Mesenchymal stem cell (in vitro differentiated cells and primary cell): ENCODE measurements at regions not wholly inside any gene's neighbourhood (a gene's known extent, or its start where the extent isn't known, plus 50 kb on each side); places are given as distances from the start of the nearest gene placed in this dataset.

ENCODE experiments used
- DNase-seq: peaks from one replicate; pipeline ENCODE4 v3.0.0-alpha.2; 2013
- H2AFZ ChIP-seq: one replicate; pipeline ENCODE4 v1.6.1; 2013; ENCODE audit warnings: low read depth, mild to moderate bottlenecking, control low read depth, inconsistent platforms, low read length, moderate library complexity
- H2AK5ac ChIP-seq: 2 replicates; pipeline ENCODE4 v1.6.1; 2013; ENCODE audit warnings: low read length, moderate library complexity, mild to moderate bottlenecking, inconsistent platforms; ENCODE audit not compliant: severe bottlenecking
- H2BK120ac ChIP-seq: one replicate; pipeline ENCODE4 v1.6.1; 2013; ENCODE audit warnings: low read depth, mild to moderate bottlenecking, inconsistent platforms, low read length, moderate library complexity
- H2BK12ac ChIP-seq, 2 experiments: one replicate each; pipeline ENCODE4 v1.6.1; 2013; ENCODE audit warnings: inconsistent platforms in 2 of 2, low read length in 2 of 2, mild to moderate bottlenecking in 2 of 2, moderate library complexity in 2 of 2, control low read depth in 1 of 2
- H2BK15ac ChIP-seq: one replicate; pipeline ENCODE4 v1.6.1; 2013; ENCODE audit warnings: mild to moderate bottlenecking, low read depth, inconsistent platforms; ENCODE audit not compliant: poor library complexity, severe bottlenecking
- H2BK5ac ChIP-seq: 2 replicates; pipeline ENCODE4 v1.6.1; 2013; ENCODE audit warnings: low read depth, mild to moderate bottlenecking, low read length, control low read depth, inconsistent platforms; ENCODE audit not compliant: poor library complexity, severe bottlenecking
- H3K14ac ChIP-seq, 2 experiments: one replicate each; pipeline ENCODE4 v1.6.1; 2013; ENCODE audit warnings: inconsistent platforms in 2 of 2, low read length in 2 of 2, control low read depth in 1 of 2, mild to moderate bottlenecking in 1 of 2, moderate library complexity in 1 of 2
- H3K18ac ChIP-seq, 2 experiments: one replicate each; pipeline ENCODE4 v1.6.1; 2013; ENCODE audit warnings: inconsistent platforms in 2 of 2, low read length in 2 of 2, control low read depth in 1 of 2, low read depth in 1 of 2, mild to moderate bottlenecking in 1 of 2
- H3K23ac ChIP-seq, 2 experiments: one replicate each; pipeline ENCODE4 v1.6.1; 2013; ENCODE audit warnings: inconsistent platforms in 2 of 2, low read length in 2 of 2, mild to moderate bottlenecking in 2 of 2, moderate library complexity in 2 of 2, control low read depth in 1 of 2
- H3K27ac ChIP-seq: 2 replicates; pipeline ENCODE4 v1.5.1; 2013; ENCODE audit warnings: mild to moderate bottlenecking, moderate library complexity, low read length, control low read depth, inconsistent platforms; ENCODE audit not compliant: poor library complexity, severe bottlenecking
- H3K27me3 ChIP-seq, 2 experiments: 2 replicates each; pipeline versions ENCODE4 v1.6.1 to v1.7.0; 2013; ENCODE audit warnings: low read length in 2 of 2, mild to moderate bottlenecking in 2 of 2, moderate library complexity in 2 of 2, control low read depth in 1 of 2, inconsistent platforms in 1 of 2; ENCODE audit not compliant: control insufficient read depth in 1 of 2, insufficient read depth in 1 of 2
- H3K36me3 ChIP-seq, 2 experiments: 2 replicates each; pipeline versions ENCODE4 v1.6.1 to v1.7.0; 2013; ENCODE audit warnings: low read length in 2 of 2, control low read depth in 1 of 2, inconsistent platforms in 1 of 2, low read depth in 1 of 2, mild to moderate bottlenecking in 1 of 2; ENCODE audit not compliant: insufficient read depth in 2 of 2, control insufficient read depth in 1 of 2
- H3K4ac ChIP-seq, 2 experiments: one replicate each; pipeline ENCODE4 v1.6.1; 2013; ENCODE audit warnings: inconsistent platforms in 2 of 2, low read length in 2 of 2, mild to moderate bottlenecking in 2 of 2, moderate library complexity in 2 of 2, control low read depth in 1 of 2, low read depth in 1 of 2
- H3K4me1 ChIP-seq: 2 replicates; pipeline ENCODE4 v1.6.1; 2013; ENCODE audit warnings: low read depth, low read length, control low read depth; ENCODE audit not compliant: control insufficient read depth, insufficient read depth
- H3K4me2 ChIP-seq: 2 replicates; pipeline ENCODE4 v1.6.1; 2013; ENCODE audit warnings: low read length, mild to moderate bottlenecking, inconsistent platforms; ENCODE audit not compliant: poor library complexity, severe bottlenecking
- H3K4me3 ChIP-seq, 2 experiments: 2 replicates each; pipeline versions ENCODE4 v1.5.1 to v1.7.0; 2013; ENCODE audit warnings: low read length in 2 of 2, mild to moderate bottlenecking in 2 of 2, control low read depth in 1 of 2, low read depth in 1 of 2; ENCODE audit not compliant: insufficient read depth in 1 of 2
- H3K79me1 ChIP-seq: replicated peaks from 2 replicates; pipeline ENCODE4 v1.6.1; 2013; ENCODE audit warnings: mild to moderate bottlenecking, control low read depth, low read length, inconsistent platforms; ENCODE audit not compliant: poor library complexity, severe bottlenecking
- H3K9ac ChIP-seq: 2 replicates; pipeline ENCODE4 v1.7.0; 2013; ENCODE audit warnings: mild to moderate bottlenecking, low read length, moderate library complexity
- H3K9me3 ChIP-seq: 2 replicates; pipeline ENCODE4 v1.7.0; 2013; ENCODE audit warnings: mild to moderate bottlenecking, low read length; ENCODE audit not compliant: control insufficient read depth
- H4K8ac ChIP-seq: one replicate; pipeline ENCODE4 v1.6.1; 2013; ENCODE audit warnings: inconsistent platforms, mild to moderate bottlenecking, low read length, moderate library complexity
- H4K91ac ChIP-seq: one replicate; pipeline ENCODE4 v1.6.1; 2013; ENCODE audit warnings: mild to moderate bottlenecking, low read length, inconsistent platforms
- WGBS: methylation state at CpG from one replicate; pipeline ENCODE4 v1.1.7; 2013; ENCODE audit warnings: mixed read lengths; 5-methylcytosine and 5-hydroxymethylcytosine counted together

- Histone ChIP-seq H2BK15ac (no peak overlapping the region), H3K79me1 (no peaks in the 10 kb centered on the region)
- 92% methylated on average over 6 of the region's 6 CpGs for WGBS
These were observed 378.2 kb downstream of the STK39 start for GRCh38 chr2:167869200-167869599.

GRCh38 chr2:167863377-167863776, 384.0 kb downstream of the STK39 start:
- Histone ChIP-seq H3K79me1 (no peaks in the 10 kb centered on the region), H4K8ac (no peak overlapping the region), H2BK12ac (no peak overlapping the region), H3K23ac (no peak overlapping the region), H3K27ac (peak overlapping the region; percentile 72), H2AK5ac (no peak overlapping the region), H3K4me3 (no peak overlapping the region), H2BK5ac (no peak overlapping the region), H3K14ac (no peak overlapping the region), H3K9me3 (no peaks in the 10 kb centered on the region), H3K18ac (no peak overlapping the region), H3K4ac (no peak overlapping the region), H4K91ac (no peak overlapping the region), H3K4me1 (peaks cover 9% of the 10 kb centered on the region), H2BK120ac (no peak overlapping the region), H2AFZ (no peak overlapping the region), H3K36me3 (no peaks in the 10 kb centered on the region), H2BK15ac (no peak overlapping the region), H3K4me2 (no peak overlapping the region), H3K27me3 (no peaks in the 10 kb centered on the region), H3K9ac (no peak overlapping the region)
- DNase-seq: no peak
- no CpG with 5 or more reads among the region's 2 CpGs for WGBS

More at GRCh38 chr2:167869200-167869599, 378.2 kb downstream of the STK39 start:
- Histone ChIP-seq H3K18ac (no peak overlapping the region), H2BK12ac (no peak overlapping the region), H3K9ac (no peak overlapping the region), H4K91ac (no peak overlapping the region), H2BK5ac (no peak overlapping the region), H3K4ac (no peak overlapping the region), H3K36me3 (no peaks in the 10 kb centered on the region), H2AFZ (no peak overlapping the region), H3K23ac (no peak overlapping the region), H3K9me3 (no peaks in the 10 kb centered on the region), H3K27ac (no peak overlapping the region), H2AK5ac (no peak overlapping the region), H3K4me2 (no peak overlapping the region), H3K27me3 (no peaks in the 10 kb centered on the region), H4K8ac (no peak overlapping the region), H3K4me3 (no peak overlapping the region), H3K4me1 (peaks cover 3% of the 10 kb centered on the region), H2BK120ac (no peak overlapping the region), H3K14ac (no peak overlapping the region)
- DNase-seq: no peak

- no peaks in the 10 kb centered on the region for H3K36me3 ChIP-seq
- no peak overlapping the region for H4K91ac ChIP-seq
- H4K8ac ChIP-seq: no peak overlapping the region
- peak overlapping the region; percentile 87 for H3K27ac ChIP-seq
- H2BK12ac ChIP-seq: no peak overlapping the region
- no peak overlapping the region for H2AFZ ChIP-seq
- H3K18ac ChIP-seq: no peak overlapping the region
- no peak overlapping the region for H3K4me3 ChIP-seq
- H2BK120ac ChIP-seq: no peak overlapping the region
- WGBS: 0% methylated on average over 1 of the region's 3 CpGs
- no peak overlapping the region for H3K23ac ChIP-seq
- no peaks in the 10 kb centered on the region for H3K79me1 ChIP-seq
- H3K4me2 ChIP-seq: no peak overlapping the region
- no peaks in the 10 kb centered on the region for H3K27me3 ChIP-seq
- no peak overlapping the region for H3K4ac ChIP-seq
- no peak overlapping the region for H3K14ac ChIP-seq
- H3K9me3 ChIP-seq: no peaks in the 10 kb centered on the region
- H3K4me1 ChIP-seq: peaks cover 9% of the 10 kb centered on the region
- H3K9ac ChIP-seq: no peak overlapping the region
- peak; percentile 41 for DNase-seq
- no peak overlapping the region for H2AK5ac ChIP-seq
- H2BK15ac ChIP-seq: no peak overlapping the region
- H2BK5ac ChIP-seq: no peak overlapping the region
These were observed 384.6 kb downstream of the STK39 start for GRCh38 chr2:167862782-167863181.

GRCh38 chr2:167862296-167862695, 385.1 kb downstream of the STK39 start:
- Histone ChIP-seq H4K91ac (no peak overlapping the region), H2AK5ac (peak overlapping the region; percentile 28), H3K18ac (no peak overlapping the region), H3K4me3 (no peak overlapping the region), H3K23ac (no peak overlapping the region), H3K14ac (no peak overlapping the region), H3K27ac (peak overlapping the region; percentile 87), H3K79me1 (no peaks in the 10 kb centered on the region), H2BK120ac (no peak overlapping the region), H3K9ac (no peak overlapping the region), H4K8ac (no peak overlapping the region), H3K36me3 (no peaks in the 10 kb centered on the region), H2BK5ac (peak overlapping the region; percentile 54), H3K4ac (no peak overlapping the region), H3K9me3 (no peaks in the 10 kb centered on the region), H2AFZ (no peak overlapping the region), H3K4me1 (peaks cover 9% of the 10 kb centered on the region), H3K4me2 (no peak overlapping the region), H2BK12ac (no peak overlapping the region), H2BK15ac (no peak overlapping the region), H3K27me3 (no peaks in the 10 kb centered on the region)
- 87% methylated on average over 4 of the region's 4 CpGs for WGBS
- no peak for DNase-seq
